NCI-H82 treated with DMSO at 0.1 percent for 48 hours (cell line): ENCODE measurements at regions not wholly inside any gene's neighbourhood (a gene's known extent, or its start where the extent isn't known, plus 50 kb on each side); places are given as distances from the start of the nearest gene placed in this dataset.
"Not testable (repeated sequence)": the region's sequence is repeated elsewhere in the genome, so short reads cannot be mapped to it uniquely, and the experiment has no call there.

Experiments used
- DNase-seq: peaks from one replicate; lab custom pipeline; 2025; ENCODE audit not compliant: unreplicated experiment; lab: John Stamatoyannopoulos, UW

DNA sequence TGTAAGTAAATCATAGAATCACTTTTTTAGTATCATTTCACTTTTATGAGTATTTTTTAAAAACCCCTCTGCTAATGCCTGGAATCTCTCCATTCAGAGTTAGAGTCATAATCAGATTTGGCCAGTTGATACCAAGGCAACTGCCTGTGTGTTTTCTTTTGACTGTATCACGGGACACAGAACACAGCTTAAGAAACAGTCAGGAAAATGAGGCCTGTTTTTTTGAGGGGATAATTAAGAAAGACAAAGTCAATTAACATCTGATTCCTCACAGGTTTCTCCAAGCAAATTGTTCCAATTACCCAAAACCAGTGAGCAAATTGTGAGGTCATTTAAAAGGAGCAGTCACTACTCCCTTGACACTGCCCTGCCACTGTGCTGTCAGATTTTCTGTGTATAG lies 944.5 kb upstream of the SOX9 start:
- no peak for DNase-seq

DNA sequence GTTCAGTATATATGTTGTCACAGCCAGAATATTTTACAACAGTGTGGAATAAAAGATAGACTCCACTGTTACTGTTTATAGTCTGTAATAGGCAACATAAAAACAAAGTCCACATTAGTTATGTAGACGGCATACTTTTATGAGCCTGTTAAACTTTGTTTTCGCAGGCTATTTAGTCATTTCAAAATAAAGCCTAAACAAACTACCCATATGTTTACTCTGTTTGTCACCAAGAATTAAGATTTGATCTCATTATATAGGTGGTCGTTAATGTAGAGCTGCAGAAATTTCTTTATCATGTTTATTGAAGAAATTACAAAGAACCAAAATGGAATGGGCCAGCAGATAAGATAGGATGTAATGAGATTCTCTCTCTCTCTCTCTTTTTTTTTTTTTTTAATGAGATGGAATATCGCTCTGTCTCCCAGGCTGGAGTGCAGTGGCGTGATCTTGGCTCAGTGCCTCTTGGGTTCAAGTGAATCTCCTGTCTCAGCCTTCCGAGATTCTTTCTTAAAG lies 943.8 kb upstream of the SOX9 start:
- no peak for DNase-seq

DNA sequence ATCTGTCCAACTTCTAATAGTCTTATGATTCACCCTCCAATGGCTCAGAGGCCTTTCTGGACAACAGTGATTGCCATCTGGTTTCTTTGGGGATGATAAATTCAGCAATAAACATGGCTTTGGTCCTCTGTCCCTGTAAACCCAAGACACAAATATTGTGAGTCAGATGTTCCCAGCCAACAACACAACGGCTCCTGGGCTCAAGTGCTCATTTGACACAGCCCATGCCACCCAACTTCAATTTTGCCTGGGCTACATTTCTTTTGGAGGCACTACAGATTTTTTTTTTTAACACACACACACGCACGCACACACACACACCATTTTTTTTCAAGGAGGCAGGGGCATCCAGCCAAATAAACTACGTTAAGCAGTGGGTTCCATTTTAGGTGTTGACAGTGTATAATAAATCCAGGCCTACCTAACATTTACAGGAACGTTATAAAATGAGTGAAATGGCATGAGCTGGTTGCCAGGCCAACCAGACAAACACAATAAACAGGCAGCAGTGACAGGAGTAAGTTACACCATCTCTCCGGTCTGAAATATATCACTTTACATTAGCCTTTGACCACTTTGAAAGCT lies 939.9 kb upstream of the SOX9 start:
- DNase-seq: no peak

DNA sequence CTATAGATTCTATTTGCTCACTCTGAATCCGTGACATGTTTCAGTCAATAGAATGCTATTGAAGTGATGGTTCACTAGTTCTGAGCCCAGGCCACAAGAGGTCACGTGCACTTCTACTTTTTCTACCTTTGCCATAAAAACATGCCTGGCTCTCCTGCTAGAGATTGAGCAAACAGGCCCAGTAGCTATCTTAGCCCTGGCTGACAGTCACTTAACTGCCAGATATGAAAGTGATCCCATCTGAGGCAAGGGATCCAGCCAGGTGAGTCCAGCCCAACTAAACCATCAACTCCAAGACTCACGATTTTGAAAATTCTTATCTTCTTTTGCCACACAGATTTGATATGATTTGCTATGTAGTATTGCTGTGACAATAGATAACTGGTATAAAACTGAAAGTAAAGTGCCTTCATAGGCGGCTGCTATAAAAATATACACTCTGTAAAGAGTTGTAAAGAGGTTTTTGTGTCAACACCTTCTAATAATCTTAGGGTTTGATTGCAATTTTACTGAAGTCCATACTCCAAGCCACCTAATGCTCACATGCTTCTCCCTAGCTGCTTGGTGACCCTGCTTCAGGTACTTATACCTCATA lies 937.7 kb upstream of the SOX9 start:
- no peak for DNase-seq

DNA sequence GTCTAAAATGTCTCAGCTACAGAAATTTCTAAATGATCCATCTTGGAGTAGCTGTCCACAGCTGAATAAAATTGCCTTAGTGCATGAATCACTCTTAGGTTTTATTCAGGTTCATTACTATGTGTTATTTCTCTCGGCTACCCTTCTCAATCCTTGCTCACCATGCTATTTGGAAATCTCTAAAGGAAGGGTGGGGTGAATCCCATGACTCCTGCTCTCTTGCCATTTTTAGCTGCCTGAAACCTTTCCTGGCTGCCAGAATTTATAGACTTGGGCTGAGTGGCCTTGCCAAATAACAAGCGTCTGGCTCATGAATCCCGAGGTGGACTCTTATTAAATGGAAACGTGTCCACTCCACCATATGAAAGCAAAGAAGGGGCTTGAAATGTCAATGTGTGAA lies 936.1 kb upstream of the SOX9 start:
- no peak for DNase-seq

DNA sequence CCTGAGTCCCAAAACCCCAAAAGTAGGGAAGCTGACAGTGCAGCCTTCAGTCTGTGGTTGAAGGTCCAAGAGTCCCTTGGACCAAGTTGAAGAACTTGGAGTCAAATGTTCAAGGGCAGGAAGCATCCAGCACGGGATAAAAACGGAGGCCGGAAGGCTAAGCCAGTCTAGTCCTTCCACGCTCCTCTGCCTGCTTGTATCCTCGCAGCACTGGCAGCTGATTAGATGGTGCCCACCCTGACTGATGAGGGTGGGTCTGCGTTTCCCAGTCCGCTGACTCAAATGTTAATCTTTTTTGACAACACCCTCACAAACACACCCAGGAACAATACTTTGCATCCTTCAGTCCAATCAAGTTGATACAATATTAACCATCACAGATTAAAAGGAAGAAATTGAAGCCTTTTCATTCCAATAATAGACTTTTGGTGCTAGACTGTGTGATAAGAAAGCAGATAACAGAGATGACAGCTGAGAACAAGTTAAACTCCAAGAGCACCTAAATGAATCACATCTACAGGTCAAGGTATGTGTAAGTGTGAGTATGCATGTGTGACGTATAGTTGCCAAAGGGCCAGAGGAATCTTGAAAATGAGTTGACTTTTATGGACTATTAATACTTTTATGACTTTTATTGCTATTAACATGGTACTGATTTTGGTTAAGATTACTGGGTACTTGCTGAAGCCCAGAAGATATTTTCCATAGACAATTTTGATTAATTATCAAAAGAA lies 933.5 kb upstream of the SOX9 start:
- DNase-seq: no peak

DNA sequence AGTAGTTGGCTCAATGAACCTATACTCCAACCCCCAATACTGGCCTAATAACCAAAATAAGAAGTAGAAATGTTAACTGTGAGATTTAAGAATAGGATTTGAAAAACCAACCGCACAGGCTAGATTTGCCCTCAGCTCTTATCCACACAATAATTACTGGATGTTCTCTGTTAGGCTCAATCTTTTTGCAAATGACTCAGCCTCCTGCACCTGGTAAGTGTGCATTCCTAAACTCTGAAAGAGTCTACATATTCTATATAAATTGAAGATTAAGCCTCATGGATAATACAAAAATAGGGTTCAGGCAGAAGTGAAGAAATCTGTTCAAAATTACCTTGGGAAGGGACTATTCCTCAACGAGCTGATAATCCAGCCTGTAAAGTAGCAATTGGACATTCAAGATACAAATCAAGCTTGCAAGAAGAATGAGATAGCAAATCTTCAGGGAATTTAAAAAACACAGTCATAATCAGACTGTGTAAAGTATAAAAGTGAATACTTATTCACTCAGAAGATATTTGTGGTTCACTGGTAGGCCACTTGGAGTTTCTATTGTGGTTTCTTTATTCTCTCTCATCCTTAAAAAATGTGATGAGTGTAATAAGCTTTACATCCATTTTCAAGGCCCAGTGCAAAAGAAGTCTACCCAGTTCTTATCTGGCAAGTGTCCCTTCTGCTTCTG lies 931.9 kb upstream of the SOX9 start:
- no peak for DNase-seq

DNA sequence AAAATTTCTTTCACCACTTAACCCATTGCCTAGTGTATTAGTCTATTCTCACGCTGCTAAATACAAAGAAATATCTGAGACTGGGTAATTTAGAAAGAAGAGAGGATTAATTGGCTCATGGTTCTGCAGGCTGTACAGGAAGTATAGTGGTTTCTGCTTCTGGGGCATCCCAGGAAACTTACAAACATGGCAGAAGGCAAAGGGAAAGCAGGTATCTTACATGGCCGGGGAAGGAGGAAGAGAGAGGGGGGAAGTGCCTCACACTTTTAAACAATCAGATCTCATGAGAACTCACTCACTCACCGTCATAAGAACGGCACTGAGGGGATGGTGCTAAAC lies 931.4 kb upstream of the SOX9 start:
- DNase-seq: no peak

DNA sequence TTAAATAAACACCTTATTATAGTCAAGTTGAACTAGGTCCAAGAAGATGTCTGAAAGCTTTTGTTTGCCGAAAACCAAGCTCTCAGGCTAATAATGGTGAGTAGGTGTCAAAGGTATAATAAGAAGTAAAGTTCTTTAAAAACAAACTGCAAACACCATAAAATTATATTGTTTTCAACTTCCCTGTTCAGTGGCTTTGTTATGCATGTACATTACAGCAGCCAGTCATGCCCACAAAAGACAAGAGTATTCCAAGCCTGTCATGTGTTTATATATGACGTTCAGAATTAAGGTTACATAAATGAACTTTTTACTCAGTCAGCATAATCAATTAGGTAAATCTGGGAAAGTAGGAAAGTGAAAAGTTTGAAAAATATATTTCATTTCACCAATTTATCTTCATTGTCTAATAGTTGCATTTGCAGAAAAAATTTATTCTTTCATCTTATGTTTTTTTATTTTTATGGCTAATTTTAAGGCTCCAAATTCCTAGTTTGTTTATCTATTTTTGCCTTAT lies 928.7 kb upstream of the SOX9 start:
- no peak for DNase-seq

DNA sequence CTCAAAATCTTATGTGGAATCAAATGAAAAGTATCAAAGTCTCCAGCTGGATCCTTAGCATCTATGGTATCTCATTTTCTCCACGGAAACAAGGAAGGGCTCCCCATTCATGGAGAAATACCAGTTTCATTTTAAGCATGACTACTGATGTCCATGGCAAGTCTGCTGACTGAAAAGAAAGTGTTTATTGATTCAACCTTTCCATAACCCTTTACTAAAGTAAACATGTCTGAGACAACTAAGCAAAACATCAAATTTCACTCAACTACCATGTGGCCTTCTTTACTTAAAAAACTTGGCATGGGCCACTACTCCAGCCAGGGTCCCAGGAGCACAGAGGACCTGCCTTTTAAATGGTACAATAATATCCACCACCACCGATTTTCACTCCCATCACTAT lies 928.0 kb upstream of the SOX9 start:
- no peak for DNase-seq

DNA sequence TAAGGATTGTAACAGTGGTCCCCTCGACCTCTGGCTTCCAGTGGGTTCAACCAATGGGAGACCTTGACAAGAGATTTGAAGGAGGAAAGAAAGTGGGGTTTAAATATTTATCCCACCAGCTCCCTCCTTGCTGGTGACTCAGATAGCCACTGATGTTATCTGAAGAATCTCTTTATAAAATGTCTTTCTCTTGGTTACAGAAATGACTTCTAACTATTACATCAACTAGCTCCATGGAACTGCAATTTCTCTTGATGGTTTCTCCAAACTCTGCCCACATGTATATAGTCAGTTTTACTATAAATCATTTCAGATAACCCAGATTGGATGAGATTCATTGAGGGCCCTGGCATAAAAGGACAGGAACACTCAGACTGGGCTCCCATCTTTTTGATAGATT lies 920.2 kb upstream of the SOX9 start:
- no peak for DNase-seq

DNA sequence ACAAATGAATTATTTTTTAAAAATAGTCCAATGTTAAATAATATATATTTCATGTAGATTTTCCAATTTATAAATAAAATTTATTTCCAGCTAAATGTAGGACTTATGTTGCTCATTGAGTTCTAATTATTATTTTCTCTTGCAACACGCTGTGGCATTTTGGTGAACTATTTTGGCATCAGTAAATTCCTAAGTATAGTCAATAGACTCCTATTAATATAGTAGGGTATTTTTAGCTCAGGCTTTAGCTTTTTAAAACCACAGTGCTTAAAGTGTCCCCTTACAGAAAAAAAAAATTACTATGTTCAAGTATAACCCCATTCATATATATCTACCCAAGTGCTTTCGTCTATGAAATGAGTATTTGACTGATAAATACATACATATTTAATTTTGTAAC lies 919.2 kb upstream of the SOX9 start:
- DNase-seq: no peak

DNA sequence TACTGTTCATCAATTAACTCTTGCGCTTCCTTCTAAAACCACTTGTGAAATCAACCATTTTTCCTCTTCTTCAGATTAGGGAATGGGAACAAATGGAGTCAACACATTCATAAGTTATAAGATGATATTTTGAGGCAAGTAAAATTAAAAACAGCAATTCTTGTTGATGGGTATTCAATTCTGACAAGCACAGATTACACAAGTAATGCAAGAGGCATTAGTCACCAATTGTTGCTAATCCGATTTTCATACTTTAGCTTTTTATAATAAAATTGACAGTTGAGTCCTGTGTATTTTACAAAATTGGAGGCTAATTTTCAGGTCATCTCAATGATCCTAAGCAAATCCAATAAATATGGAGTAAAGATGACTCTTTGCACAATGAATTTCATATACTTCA lies 918.4 kb upstream of the SOX9 start:
- no peak for DNase-seq

DNA sequence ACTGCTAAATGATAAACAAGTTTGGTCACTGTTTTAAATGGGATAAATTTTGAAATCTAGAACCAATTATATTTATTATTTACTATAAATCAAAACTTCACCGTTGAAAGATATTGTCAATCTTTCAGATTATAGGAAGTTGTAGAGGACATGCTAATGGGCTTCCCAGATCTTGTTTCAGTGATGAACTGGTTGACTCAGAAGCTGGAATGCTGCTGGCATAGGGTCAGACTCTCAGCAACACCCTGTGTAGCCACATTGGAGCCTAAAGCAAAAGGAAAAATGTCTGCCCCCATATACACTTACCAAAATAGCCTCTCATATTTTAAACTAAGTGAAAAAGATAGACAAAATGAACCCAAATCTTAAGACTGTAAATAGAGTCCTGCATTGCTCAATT lies 916.9 kb upstream of the SOX9 start:
- no peak for DNase-seq

DNA sequence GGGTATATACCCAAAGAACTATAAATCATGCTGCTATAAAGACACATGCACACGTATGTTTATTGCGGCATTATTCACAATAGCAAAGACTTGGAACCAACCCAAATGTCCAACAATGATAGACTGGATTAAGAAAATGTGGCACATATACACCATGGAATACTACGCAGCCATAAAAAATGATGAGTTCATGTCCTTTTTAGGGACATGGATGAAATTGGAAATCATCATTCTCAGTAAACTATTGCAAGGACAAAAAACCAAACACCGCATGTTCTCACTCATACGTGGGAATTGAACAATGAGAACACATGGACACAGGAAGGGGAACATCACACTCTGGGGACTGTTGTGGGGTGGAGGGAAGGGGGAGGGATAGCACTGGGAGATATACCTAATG lies 914.9 kb upstream of the SOX9 start:
- DNase-seq: not testable (repeated sequence)

DNA sequence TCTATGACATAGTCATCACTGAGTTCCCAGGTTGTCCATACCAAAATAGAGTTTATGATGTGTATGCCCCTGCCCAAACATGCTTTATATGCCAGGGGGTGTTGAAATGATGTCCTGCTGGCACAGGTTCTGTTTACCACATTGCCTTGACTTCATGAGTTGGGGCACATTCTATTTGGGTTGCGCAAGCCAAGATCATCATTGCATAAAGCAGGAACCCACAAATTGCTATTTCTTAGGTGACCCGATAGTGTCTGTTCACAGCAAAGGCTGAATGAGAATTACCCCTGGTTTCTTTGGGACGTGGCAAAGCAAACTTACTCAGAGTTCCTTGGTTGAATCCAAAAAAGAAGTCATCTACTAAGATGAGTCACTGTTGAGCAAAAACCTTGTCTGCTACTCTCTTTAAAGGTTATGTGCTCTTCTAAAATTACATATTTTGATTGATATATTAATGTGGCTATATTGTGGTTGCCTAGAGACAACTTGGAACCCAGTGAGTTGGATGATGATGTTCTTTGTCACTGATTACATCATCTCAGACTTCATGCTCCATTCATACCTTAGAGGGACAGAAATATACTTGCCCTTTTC lies 912.6 kb upstream of the SOX9 start:
- no peak for DNase-seq

DNA sequence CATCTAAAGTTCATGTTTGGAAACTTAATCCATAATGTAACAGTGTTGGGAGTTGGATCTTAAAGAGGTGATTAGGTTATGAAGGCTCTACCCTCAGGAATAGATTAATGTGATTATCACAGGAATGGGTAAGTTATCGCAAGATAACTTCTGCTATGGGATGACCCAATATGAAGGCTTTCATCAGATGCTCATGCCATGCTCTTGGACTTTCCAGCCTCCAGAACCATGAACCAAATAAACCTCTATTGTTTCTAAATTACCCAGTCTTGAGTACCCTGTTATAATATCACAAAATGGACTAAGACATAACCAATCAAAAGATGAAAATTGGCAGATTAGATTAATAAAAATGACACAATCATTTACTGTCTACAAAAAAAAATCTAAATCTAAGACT lies 906.9 kb upstream of the SOX9 start:
- no peak for DNase-seq

DNA sequence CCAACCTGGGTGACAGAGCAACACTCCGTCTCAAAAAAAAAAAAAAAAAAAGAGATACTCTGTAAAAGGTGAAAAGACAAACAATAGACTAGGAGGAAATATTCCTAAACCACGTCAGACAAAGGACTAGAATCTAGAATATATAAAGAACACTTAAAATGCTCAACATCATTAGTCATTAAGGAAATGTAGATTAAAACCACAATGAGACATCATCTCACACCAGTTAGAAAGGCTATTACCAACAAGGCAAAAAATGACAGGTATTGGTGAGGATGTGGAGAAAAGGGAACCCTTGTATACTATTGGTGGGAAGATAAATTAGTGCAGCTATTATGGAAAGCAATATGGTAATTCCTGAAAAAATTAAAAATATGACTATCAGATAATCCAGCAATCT lies 903.1 kb upstream of the SOX9 start:
- DNase-seq: no peak

DNA sequence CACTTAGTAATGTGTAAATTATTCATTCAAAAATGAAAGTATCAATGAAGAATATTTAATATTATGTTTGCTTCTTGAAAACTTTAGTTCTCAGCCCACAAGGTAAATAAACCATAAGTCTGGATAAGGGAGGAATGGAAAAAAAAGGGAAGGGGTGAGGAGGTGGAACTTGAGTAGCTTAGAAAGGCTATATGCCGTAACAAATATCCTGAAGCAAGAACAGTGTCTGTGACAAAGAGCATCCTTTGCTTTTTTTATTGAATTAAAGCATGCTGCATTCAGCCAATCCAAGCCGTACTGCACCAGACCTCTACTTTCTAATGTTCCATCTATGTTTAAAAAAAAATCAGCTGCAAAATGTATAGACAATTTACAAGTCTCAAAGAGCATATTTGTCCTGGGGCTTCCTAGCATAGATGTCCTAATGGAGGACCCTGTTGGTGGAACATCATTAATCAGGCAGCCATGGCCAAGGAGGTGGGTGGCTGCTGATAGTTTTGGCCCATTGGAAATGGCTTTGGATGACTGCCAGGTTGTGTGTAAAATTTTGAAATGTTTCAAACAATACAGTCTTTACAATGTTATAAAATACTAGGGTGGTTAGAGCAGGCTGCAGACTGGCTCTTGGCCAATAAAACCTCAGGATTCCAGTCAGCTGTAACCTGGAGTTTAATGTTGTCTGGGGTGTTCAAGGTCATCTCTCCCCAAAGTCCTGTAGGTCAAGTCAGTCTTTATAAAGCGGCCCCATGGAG lies 895.8 kb upstream of the SOX9 start:
- DNase-seq: no peak

DNA sequence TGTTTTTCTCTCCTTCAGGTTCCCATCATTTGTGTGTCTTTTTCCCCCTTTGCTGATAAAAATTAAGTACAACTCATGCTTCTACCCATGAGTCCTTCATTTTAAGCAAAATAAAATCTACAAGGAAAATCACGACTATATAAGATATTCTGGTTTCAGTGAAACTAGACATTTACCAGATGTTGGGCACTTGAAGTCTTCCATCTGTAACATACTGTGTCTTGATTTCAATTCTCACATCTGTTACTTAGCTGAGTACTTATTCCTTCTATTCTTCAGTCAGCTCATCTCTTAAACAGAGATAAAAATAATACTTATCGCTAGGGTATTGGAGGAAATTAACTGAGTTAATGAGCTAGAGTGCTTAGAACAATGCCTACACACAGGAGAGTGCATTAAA lies 893.0 kb upstream of the SOX9 start:
- DNase-seq: no peak

DNA sequence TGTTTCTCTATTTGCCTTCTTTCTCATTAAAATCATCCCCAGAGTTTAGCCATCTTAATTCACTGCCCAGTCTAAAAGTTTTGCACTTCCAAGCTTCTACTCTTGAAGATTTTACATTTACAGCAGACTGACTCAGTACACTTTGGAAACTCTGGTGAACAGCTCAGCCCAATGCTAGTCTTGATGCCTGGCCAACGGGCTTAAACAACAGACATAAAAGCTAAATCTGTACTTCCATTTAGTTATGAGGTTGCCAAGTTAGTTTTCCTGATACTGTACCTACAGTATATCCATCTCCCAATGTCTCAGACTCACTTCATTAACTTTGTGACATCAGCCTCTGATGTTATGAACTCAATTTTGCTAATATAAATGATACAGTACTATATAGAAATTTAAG lies 891.8 kb upstream of the SOX9 start:
- no peak for DNase-seq
